ENCODE measurements at regions not wholly inside any gene's neighbourhood (a gene's known extent, or its start where the extent isn't known, plus 50 kb on each side); places are given as distances from the start of the nearest gene placed in this dataset.

DNA sequence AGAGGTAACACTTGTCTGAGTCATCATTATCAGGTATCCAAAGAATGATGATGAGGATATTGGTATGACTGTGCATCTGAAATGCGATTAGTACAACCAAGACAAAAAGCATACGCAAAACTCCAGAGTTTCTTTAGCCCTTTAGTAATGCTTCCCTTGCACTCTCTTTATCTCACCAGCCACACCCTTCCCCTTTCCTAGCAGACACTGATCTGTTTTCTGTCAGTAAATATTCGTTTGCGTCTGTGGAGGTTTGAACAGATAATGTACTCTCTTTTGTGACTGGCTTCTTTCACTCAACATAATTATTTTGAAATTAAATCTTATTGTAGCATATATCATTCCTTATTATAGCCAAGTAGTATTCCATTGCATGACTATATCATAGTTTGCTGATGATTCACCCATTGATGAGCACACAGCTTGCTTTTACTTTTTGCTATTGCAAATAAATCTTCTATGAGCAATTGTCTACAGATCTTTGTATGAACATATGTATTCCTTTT, 775.7 kb downstream of the SLC6A15 start:
- DNase-seq: no peak
- Histone ChIP-seq H3K9me3 (ENCODE audit: control extremely low read depth in 1 of 3, control insufficient read depth in 2 of 3, insufficient read depth in 1 of 3, low read length in 2 of 3) (no peaks in the 10 kb centered on the region), H3K27me3 (replicated peaks in 1 of 4; ENCODE audit: control extremely low read depth in 1 of 4, control insufficient read depth in 3 of 4, insufficient read depth in 4 of 4, low read length in 3 of 4) (no peaks in the 10 kb centered on the region), H4K20me1 (ENCODE audit: control insufficient read depth, insufficient read depth, low read length, poor library complexity, severe bottlenecking) (no peaks in the 10 kb centered on the region), H3K4me1 (ENCODE audit: control insufficient read depth in 2 of 2, insufficient read depth in 2 of 2, low read length in 2 of 2) (no peaks in the 10 kb centered on the region), H3K4me3 (ENCODE audit: control extremely low read depth in 1 of 5, extremely low read depth in 1 of 5, insufficient read depth in 1 of 5, low read depth in 2 of 5, low read length in 4 of 5) (no peak overlapping the region), H3K27ac (ENCODE audit: low read length in 2 of 2) (no peak overlapping the region), H3K4me2 (replicated peaks; ENCODE audit: low read depth, low read length, poor library complexity, severe bottlenecking) (no peak overlapping the region), H3K36me3 (replicated peaks in 1 of 2; ENCODE audit: control extremely low read depth in 1 of 2, control insufficient read depth in 1 of 2, extremely low read depth in 1 of 2, insufficient read depth in 2 of 2, low read length in 1 of 2) (no peaks in the 10 kb centered on the region), H3K9ac (ENCODE audit: low read length) (no peak overlapping the region), H3K79me2 (ENCODE audit: control insufficient read depth, insufficient read depth, low read length) (no peaks in the 10 kb centered on the region), H2AFZ (ENCODE audit: insufficient read depth, low read depth, low read length, poor library complexity, severe bottlenecking) (no peak overlapping the region)
- Mint-ChIP-seq H3K4me1 (no peaks in the 10 kb centered on the region), H3K27me3 (no peaks in the 10 kb centered on the region), H3K27ac (no peak overlapping the region), H3K9me3 (ENCODE audit: insufficient read depth) (peaks cover 2% of the 10 kb centered on the region), H3K4me3 (no peak overlapping the region)
- ChIA-PET POLR2A (no interaction called here), CTCF (no interaction called here)
- intact Hi-C loops (cut with micrococcal nuclease): no loop called here
- no peak for ATAC-seq (ENCODE audit: low read depth)
- TF ChIP-seq, protein P1, sequence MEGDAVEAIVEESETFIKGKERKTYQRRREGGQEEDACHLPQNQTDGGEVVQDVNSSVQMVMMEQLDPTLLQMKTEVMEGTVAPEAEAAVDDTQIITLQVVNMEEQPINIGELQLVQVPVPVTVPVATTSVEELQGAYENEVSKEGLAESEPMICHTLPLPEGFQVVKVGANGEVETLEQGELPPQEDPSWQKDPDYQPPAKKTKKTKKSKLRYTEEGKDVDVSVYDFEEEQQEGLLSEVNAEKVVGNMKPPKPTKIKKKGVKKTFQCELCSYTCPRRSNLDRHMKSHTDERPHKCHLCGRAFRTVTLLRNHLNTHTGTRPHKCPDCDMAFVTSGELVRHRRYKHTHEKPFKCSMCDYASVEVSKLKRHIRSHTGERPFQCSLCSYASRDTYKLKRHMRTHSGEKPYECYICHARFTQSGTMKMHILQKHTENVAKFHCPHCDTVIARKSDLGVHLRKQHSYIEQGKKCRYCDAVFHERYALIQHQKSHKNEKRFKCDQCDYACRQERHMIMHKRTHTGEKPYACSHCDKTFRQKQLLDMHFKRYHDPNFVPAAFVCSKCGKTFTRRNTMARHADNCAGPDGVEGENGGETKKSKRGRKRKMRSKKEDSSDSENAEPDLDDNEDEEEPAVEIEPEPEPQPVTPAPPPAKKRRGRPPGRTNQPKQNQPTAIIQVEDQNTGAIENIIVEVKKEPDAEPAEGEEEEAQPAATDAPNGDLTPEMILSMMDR (IDR thresholded peaks at IDR 0.05): no peak
- no peak for TF ChIP-seq EZH2 (IDR thresholded peaks at IDR 0.05; ENCODE audit: borderline replicate concordance, insufficient read depth, low read depth, low read length, poor library complexity, severe bottlenecking)
- no CpG with 5 or more reads among the region's 4 CpGs for WGBS (ENCODE audit: insufficient coverage)

DNA sequence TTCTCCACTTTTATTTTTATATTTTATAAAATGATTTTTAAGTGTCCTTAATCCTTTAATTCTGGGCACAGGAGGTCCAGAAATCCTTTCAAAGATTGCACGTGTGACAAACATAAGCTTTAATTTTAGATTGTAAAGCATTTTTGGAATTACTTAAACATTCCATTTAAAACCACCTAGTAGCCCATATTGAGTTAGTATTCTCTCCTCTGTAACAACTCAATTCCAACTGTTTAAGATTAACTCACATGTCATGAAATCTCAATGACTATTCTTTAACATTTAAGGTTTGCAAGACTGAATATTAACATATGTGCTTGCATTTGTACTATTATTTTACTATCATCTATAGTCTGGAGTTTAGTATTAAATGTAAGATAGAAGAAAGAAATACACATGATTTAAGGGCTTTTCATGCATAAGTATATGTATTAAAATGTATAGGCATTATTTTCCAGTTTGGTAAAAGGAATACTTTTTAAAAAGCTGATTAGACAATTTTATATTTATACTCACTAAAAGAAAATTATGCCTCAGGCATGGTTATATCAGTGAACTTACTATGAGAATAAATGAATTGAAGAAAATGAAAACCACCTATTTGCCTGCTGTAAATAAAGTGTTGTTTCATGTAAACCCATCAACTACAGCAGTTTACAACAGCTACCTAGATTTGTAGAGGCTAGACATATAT, 776.9 kb downstream of the SLC6A15 start:
- H3K27ac ChIP-seq (ENCODE audit: low read length in 2 of 2): no peak overlapping the region
- TF ChIP-seq, protein P1 (IDR thresholded peaks at IDR 0.05): no peak
- TF ChIP-seq EZH2 (IDR thresholded peaks at IDR 0.05; ENCODE audit: borderline replicate concordance, insufficient read depth, low read depth, low read length, poor library complexity, severe bottlenecking): no peak
- H3K9me3 ChIP-seq (ENCODE audit: control extremely low read depth in 1 of 3, control insufficient read depth in 2 of 3, insufficient read depth in 1 of 3, low read length in 2 of 3): no peaks in the 10 kb centered on the region
- H4K20me1 ChIP-seq (ENCODE audit: control insufficient read depth, insufficient read depth, low read length, poor library complexity, severe bottlenecking): no peaks in the 10 kb centered on the region
- POLR2A ChIA-PET: no interaction called here
- H3K4me1 ChIP-seq (ENCODE audit: control insufficient read depth in 2 of 2, insufficient read depth in 2 of 2, low read length in 2 of 2): no peaks in the 10 kb centered on the region
- peaks cover 2% of the 10 kb centered on the region for H3K9me3 Mint-ChIP-seq (ENCODE audit: insufficient read depth)
- intact Hi-C loops (cut with micrococcal nuclease): no loop called here
- H3K4me3 Mint-ChIP-seq: no peak overlapping the region
- no peak overlapping the region for H2AFZ ChIP-seq (ENCODE audit: insufficient read depth, low read depth, low read length, poor library complexity, severe bottlenecking)
- H3K4me3 ChIP-seq (ENCODE audit: control extremely low read depth in 1 of 5, extremely low read depth in 1 of 5, insufficient read depth in 1 of 5, low read depth in 2 of 5, low read length in 4 of 5): no peak overlapping the region
- H3K27me3 Mint-ChIP-seq: no peaks in the 10 kb centered on the region
- no peak overlapping the region for H3K4me2 ChIP-seq (replicated peaks; ENCODE audit: low read depth, low read length, poor library complexity, severe bottlenecking)
- no CpG with 5 or more reads among the region's 1 CpG for WGBS (ENCODE audit: insufficient coverage)
- ATAC-seq (ENCODE audit: low read depth) (no peak), DNase-seq (no peak)
- H3K4me1 Mint-ChIP-seq: no peaks in the 10 kb centered on the region
- H3K9ac ChIP-seq (ENCODE audit: low read length): no peak overlapping the region
- H3K79me2 ChIP-seq (ENCODE audit: control insufficient read depth, insufficient read depth, low read length): no peaks in the 10 kb centered on the region
- no peaks in the 10 kb centered on the region for H3K36me3 ChIP-seq (replicated peaks in 1 of 2; ENCODE audit: control extremely low read depth in 1 of 2, control insufficient read depth in 1 of 2, extremely low read depth in 1 of 2, insufficient read depth in 2 of 2, low read length in 1 of 2)
- CTCF ChIA-PET: no interaction called here
- H3K27me3 ChIP-seq (replicated peaks in 1 of 4; ENCODE audit: control extremely low read depth in 1 of 4, control insufficient read depth in 3 of 4, insufficient read depth in 4 of 4, low read length in 3 of 4): no peaks in the 10 kb centered on the region
- no peak overlapping the region for H3K27ac Mint-ChIP-seq

Measured in B cell (primary cell).